ENCODE measurements at regions not wholly inside any gene's neighbourhood (a gene's known extent, or its start where the extent isn't known, plus 50 kb on each side); places are given as distances from the start of the nearest gene placed in this dataset.
A peak's percentile ranks its signal among the peaks of the same experiment; 100 is the strongest.

DNA sequence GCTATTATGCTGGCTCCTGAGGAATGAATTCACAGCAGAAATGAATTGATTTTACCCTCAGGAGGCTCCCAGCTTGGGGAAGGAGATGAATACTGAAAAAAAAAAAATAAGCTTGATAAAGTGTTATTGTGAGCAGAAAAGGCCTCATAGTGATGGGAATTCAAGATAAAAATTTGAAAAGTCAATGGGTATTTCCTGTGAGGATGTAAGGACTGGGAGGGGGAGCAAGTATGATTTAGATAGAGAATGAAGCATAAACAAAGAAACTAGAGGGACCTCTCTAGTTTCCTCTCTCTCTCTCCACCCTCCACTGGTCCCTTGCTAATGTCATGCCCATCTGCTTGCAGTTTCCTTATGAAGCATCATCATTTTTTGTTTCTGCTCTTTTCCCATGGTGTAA, 439.0 kb upstream of the PLXNA2 start:
- no peak for FAIRE-seq
- no peak for DNase-seq (ENCODE audit: insufficient read length, low spot score)

DNA sequence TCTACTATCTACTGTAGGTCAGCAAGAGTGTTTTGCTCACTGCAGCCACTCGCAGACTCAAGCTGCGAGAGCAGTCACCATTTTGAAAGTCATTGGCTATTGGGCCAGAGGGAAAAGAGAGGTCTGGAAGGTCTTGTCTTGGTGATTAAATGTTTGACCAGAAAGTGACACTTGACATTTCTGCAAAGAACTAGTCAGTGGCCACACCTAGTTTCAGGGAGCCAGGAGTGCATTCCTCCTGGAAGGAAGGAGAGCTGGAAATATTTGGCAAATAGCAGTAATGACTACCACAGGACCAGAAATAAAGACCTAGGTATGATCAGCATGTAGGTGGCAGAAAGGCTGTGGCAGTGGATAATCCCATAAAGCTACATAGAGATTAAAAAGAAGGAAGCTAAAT, 440.0 kb upstream of the PLXNA2 start:
- FAIRE-seq (no peak), DNase-seq (ENCODE audit: insufficient read length, low spot score) (no peak)

More for the DNA sequence above, 439.0 kb upstream of the PLXNA2 start:
- no peak for TF ChIP-seq PAX5 (IDR thresholded peaks at IDR 0.05; ENCODE audit: insufficient read depth, low read length, severe bottlenecking)
- no peak for TF ChIP-seq TAF1 (IDR thresholded peaks at IDR 0.05; ENCODE audit: low read depth, low read length)
- no peak for TF ChIP-seq SPI1 (IDR thresholded peaks at IDR 0.05; ENCODE audit: low read depth, low read length)
- no peak for TF ChIP-seq POU2F2 (IDR thresholded peaks at IDR 0.05; ENCODE audit: low read depth, low read length)
- no peak for TF ChIP-seq POLR2A (IDR thresholded peaks at IDR 0.05; ENCODE audit: low read depth, low read length)
- no peak for TF ChIP-seq POLR2AphosphoS5 (IDR thresholded peaks at IDR 0.05; ENCODE audit: low read depth, low read length)

DNA sequence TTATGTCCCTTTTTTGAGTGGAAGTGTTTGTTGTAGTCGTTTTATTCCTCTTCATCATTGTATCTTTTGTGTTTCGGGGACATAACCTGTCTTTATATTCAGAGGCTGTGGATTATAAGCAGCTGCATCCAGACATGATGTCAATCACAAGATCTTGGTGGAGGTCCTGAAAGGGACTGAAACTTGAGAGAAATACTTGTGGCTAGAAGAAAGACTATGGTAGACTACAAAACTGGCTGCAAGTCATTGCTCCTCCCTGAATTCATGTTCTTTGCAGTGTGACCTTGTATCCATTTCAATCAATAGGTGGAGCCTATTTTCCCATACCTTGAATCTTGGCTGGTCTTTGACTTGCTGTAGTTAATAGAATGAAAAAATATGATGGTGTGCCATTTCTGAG, 442.4 kb upstream of the PLXNA2 start:
- TF ChIP-seq PAX5 (IDR thresholded peaks at IDR 0.05; ENCODE audit: insufficient read depth, low read length, severe bottlenecking) (no peak), TAF1 (IDR thresholded peaks at IDR 0.05; ENCODE audit: low read depth, low read length) (no peak), POU2F2 (IDR thresholded peaks at IDR 0.05; ENCODE audit: low read depth, low read length) (no peak), SPI1 (IDR thresholded peaks at IDR 0.05; ENCODE audit: low read depth, low read length) (no peak), POLR2A (IDR thresholded peaks at IDR 0.05; ENCODE audit: low read depth, low read length) (no peak), POLR2AphosphoS5 (IDR thresholded peaks at IDR 0.05; ENCODE audit: low read depth, low read length) (no peak)
- DNase-seq (ENCODE audit: insufficient read length, low spot score) (no peak), FAIRE-seq (no peak)

More for the DNA sequence above, 440.0 kb upstream of the PLXNA2 start:
- TF ChIP-seq SPI1 (IDR thresholded peaks at IDR 0.05; ENCODE audit: low read depth, low read length) = no peak

DNA sequence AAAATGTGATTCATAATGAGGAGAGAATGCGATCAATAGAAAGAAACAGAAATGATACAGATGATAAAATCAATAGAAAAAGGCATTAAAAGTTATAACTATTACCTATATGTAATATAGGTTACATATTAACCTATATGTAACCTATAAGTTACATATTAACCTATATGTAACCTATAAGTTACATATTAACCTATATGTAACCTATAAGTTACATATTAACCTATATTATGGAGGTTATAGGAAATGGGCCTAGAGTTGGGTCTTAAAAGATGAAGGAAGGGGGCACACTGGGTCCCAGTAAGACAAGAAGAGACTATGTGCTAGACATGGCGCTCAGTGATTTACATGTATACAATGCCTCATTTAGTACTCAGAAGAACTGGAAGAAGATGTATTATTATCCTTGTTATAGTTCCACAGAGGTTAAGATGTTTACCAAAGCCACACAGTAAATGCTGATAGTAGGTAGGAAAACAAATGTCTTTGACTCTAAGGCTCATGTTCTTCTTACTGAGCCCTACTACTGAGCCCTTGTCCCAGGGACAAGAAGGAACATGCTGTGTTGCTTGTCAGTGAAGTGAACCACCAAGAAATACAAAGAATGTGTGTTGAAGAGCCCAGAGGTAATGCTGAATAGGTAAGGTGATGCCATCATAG, 444.6 kb upstream of the PLXNA2 start:
- FAIRE-seq (no peak), DNase-seq (ENCODE audit: insufficient read length, low spot score) (no peak)
- no peak for TF ChIP-seq TAF1 (IDR thresholded peaks at IDR 0.05; ENCODE audit: low read depth, low read length)
- no peak for TF ChIP-seq POLR2AphosphoS5 (IDR thresholded peaks at IDR 0.05; ENCODE audit: low read depth, low read length)
- TF ChIP-seq SPI1 (IDR thresholded peaks at IDR 0.05; ENCODE audit: low read depth, low read length) = no peak
- no peak for TF ChIP-seq POU2F2 (IDR thresholded peaks at IDR 0.05; ENCODE audit: low read depth, low read length)

DNA sequence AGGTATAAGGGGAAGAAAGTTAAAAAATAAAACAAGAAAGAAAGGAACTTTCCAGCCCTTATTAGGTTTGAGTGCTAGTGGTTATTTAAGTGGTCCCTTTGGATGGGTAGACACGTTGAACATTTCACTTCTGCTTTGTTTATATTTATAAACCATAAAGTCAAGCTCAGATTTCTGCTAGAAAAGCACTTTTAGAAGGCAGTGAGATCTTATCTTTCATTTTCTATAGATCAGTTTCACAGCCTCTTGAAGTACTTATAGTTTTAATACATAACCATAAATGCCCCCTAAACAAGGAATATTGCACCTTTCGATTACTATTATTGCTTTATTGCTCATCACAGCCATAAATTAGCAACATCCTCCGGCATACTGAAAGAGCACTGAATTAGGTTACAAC, 446.8 kb upstream of the PLXNA2 start:
- no peak for FAIRE-seq
- DNase-seq (ENCODE audit: insufficient read length, low spot score) = no peak
- TF ChIP-seq SPI1 (IDR thresholded peaks at IDR 0.05; ENCODE audit: low read depth, low read length) (peak; percentile 45; the same call in 1 of the 2 replicates), POU2F2 (IDR thresholded peaks at IDR 0.05; ENCODE audit: low read depth, low read length) (no peak)

DNA sequence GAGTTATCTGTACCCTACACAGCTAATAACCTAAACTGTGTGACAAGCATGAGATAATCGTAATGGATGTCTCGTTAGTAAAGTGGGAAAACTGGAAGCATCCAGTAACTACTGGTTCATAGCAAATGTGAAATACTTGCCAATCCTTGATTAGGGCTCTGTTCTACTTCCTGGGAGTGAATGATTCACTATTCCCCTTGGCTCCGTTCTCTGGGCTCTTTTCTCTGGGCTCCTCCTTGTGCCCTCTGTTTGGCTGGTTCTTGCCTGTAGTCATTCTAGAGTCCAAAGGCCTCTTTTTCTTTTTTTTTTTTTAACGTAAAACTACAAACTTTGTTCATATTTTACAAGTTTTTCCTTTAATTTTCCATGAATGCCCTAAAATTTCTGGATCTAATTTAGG, 465.8 kb upstream of the PLXNA2 start:
- FAIRE-seq (no peak), DNase-seq (ENCODE audit: insufficient read length, low spot score) (no peak)
- TF ChIP-seq POU2F2 (IDR thresholded peaks at IDR 0.05; ENCODE audit: low read depth, low read length) (no peak), SPI1 (IDR thresholded peaks at IDR 0.05; ENCODE audit: low read depth, low read length) (no peak), TAF1 (IDR thresholded peaks at IDR 0.05; ENCODE audit: low read depth, low read length) (no peak), PAX5 (IDR thresholded peaks at IDR 0.05; ENCODE audit: insufficient read depth, low read length, severe bottlenecking) (no peak), POLR2AphosphoS5 (IDR thresholded peaks at IDR 0.05; ENCODE audit: low read depth, low read length) (no peak), POLR2A (IDR thresholded peaks at IDR 0.05; ENCODE audit: low read depth, low read length) (no peak)

DNA sequence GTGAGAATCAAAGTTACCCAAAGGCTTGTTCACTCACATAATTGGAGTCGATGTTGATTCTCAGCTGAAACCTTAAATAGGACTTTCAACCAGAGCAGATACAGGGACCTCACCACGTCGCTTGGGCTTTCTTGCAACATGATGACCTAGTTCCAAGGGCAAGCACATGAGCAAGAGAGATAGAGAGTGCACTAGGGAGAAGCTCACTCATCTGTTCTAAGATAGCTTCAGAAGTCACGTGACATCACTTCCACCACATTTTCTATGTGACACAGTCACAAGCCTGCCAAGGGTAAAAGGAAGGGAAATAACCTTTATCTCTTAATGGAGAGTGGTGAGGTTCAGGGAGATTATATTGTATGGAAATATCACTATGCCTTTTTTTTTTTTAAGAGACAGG, 470.1 kb upstream of the PLXNA2 start:
- DNase-seq (ENCODE audit: insufficient read length, low spot score) (no peak), FAIRE-seq (no peak)
- TF ChIP-seq POLR2AphosphoS5 (IDR thresholded peaks at IDR 0.05; ENCODE audit: low read depth, low read length) = no peak
- no peak for TF ChIP-seq POLR2A (IDR thresholded peaks at IDR 0.05; ENCODE audit: low read depth, low read length)
- no peak for TF ChIP-seq SPI1 (IDR thresholded peaks at IDR 0.05; ENCODE audit: low read depth, low read length)
- no peak for TF ChIP-seq PAX5 (IDR thresholded peaks at IDR 0.05; ENCODE audit: insufficient read depth, low read length, severe bottlenecking)

DNA sequence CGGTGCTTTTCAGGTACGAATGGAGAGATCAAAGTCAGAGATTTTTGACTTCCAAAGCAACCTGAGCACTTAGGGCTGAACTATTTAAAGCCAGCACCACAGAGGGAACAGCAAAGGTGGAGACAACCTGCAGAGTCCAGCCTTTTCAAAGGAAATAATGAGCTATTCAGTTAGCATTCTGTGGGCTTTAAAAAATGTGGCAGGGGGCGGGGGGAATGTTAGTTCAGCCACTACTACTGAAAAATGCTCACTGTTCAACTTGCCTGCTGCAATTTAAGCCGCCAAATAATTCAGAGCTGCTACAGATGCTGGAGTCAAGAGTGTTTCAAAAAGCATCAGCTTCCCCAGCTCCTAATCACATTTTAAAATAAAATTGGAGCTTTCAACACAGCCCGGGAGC, 473.3 kb upstream of the PLXNA2 start:
- TF ChIP-seq POLR2A (IDR thresholded peaks at IDR 0.05; ENCODE audit: low read depth, low read length) (no peak), SPI1 (IDR thresholded peaks at IDR 0.05; ENCODE audit: low read depth, low read length) (no peak), TAF1 (IDR thresholded peaks at IDR 0.05; ENCODE audit: low read depth, low read length) (no peak), POLR2AphosphoS5 (IDR thresholded peaks at IDR 0.05; ENCODE audit: low read depth, low read length) (no peak), PAX5 (IDR thresholded peaks at IDR 0.05; ENCODE audit: insufficient read depth, low read length, severe bottlenecking) (no peak), POU2F2 (IDR thresholded peaks at IDR 0.05; ENCODE audit: low read depth, low read length) (no peak)
- DNase-seq (ENCODE audit: insufficient read length, low spot score) (no peak), FAIRE-seq (no peak)

DNA sequence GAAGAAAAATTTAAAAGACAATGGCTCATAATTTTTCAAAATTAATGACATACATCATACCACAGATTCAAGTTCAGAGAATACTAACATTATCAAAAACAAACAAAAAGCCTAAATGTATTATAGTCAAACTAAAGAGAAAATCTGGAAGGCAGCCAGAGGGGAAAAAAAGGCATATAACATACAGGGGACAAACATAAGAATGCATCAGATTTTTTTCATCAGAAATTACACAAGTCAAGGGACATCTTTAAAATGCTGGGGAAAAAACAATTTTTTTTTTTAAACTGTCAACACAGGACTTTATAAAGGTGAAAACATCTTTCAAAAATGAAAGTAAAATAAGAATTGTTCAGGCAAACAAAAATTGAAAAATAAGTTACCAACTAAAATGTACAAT, 478.4 kb upstream of the PLXNA2 start:
- DNase-seq (ENCODE audit: insufficient read length, low spot score) (no peak), FAIRE-seq (no peak)
- no peak for TF ChIP-seq SPI1 (IDR thresholded peaks at IDR 0.05; ENCODE audit: low read depth, low read length)
- no peak for TF ChIP-seq POLR2AphosphoS5 (IDR thresholded peaks at IDR 0.05; ENCODE audit: low read depth, low read length)
- TF ChIP-seq TAF1 (IDR thresholded peaks at IDR 0.05; ENCODE audit: low read depth, low read length) = no peak
- TF ChIP-seq POLR2A (IDR thresholded peaks at IDR 0.05; ENCODE audit: low read depth, low read length) = no peak
- no peak for TF ChIP-seq POU2F2 (IDR thresholded peaks at IDR 0.05; ENCODE audit: low read depth, low read length)
- no peak for TF ChIP-seq PAX5 (IDR thresholded peaks at IDR 0.05; ENCODE audit: insufficient read depth, low read length, severe bottlenecking)

DNA sequence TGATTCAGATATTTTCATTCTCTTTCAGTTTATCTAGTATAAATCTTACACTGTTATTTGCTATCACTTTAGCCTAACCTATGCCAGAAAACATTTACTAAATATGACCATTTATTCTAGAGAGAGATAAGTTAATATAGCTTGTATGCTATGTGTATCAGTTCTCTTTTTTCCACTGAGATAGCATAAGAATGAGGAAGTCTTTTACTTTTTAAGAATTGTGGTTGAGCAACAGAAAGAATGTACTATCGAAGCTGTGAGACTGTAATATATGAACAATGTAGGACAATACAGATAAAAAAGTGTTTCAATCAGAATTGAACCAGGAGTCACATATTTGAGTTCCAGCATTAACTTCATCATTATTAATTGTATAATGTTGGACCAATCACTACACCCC, 479.9 kb upstream of the PLXNA2 start:
- TF ChIP-seq SPI1 (IDR thresholded peaks at IDR 0.05; ENCODE audit: low read depth, low read length) = peak; percentile 34; the same call in 1 of the 2 replicates
- no peak for TF ChIP-seq POLR2A (IDR thresholded peaks at IDR 0.05; ENCODE audit: low read depth, low read length)
- FAIRE-seq = no peak
- DNase-seq (ENCODE audit: insufficient read length, low spot score) = no peak

DNA sequence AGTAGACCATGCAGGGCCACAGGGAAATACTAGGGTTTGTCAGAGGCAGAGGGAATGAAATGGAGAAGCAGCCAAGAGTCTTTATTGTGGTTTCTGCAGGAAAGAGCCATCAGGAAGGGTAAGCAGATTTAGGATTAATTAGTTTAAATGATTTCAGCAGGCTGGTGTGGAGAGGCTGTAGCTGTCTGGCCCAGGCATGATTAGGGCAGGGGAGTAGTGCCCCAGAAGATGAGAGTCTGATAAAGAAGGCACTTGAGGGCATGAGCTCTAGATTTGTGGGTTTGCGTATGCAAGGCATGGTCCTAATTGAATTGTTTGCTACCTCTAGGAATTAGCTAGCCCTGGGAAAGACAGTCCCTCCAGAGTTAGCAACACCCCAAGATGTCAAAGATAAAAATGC, 484.6 kb upstream of the PLXNA2 start:
- DNase-seq (ENCODE audit: insufficient read length, low spot score) (no peak), FAIRE-seq (no peak)
- TF ChIP-seq SPI1 (IDR thresholded peaks at IDR 0.05; ENCODE audit: low read depth, low read length) = no peak
- TF ChIP-seq POU2F2 (IDR thresholded peaks at IDR 0.05; ENCODE audit: low read depth, low read length) = no peak
- no peak for TF ChIP-seq PAX5 (IDR thresholded peaks at IDR 0.05; ENCODE audit: insufficient read depth, low read length, severe bottlenecking)
- no peak for TF ChIP-seq TAF1 (IDR thresholded peaks at IDR 0.05; ENCODE audit: low read depth, low read length)
- TF ChIP-seq POLR2AphosphoS5 (IDR thresholded peaks at IDR 0.05; ENCODE audit: low read depth, low read length) = no peak
- no peak for TF ChIP-seq POLR2A (IDR thresholded peaks at IDR 0.05; ENCODE audit: low read depth, low read length)

Data from GM12891 (cell line).